HG02970 (cell line): ENCODE measurements at regions not wholly inside any gene's neighbourhood (a gene's known extent, or its start where the extent isn't known, plus 50 kb on each side); places are given as distances from the start of the nearest gene placed in this dataset.

Experiments
- ATAC-seq: cut with Tn5 transposase; IDR thresholded peaks from one replicate; pipeline ENCODE4 v1.9.1; 2021; ENCODE audit warnings: mild to moderate bottlenecking, moderate library complexity, moderate number of reproducible peaks; ENCODE audit not compliant: unreplicated experiment, low FRiP score

DNA sequence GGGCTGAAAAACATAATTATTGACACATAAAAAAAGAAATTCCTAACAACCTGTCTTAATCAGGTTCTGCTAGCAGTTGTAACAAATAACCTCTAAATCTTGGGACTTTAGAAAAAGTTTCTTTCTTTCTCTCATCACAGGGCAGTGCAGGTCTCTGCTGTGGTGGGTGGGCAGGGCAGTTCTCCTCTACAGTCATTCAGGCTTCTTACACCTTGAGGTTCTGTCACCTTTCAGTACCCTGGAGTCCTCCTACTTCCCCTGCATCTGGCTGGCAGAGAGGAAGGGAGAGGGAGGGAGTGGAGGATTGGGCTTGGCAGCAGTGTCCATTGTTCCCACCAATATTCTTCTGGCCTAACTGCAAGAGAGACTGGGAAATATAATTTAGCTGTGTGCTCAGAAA is 112.2 kb upstream of the ANKRD55 start:
- no peak for ATAC-seq

GRCh38 chr5:56344594-56344993 is 111.5 kb upstream of the ANKRD55 start:
- ATAC-seq, result no peak

DNA sequence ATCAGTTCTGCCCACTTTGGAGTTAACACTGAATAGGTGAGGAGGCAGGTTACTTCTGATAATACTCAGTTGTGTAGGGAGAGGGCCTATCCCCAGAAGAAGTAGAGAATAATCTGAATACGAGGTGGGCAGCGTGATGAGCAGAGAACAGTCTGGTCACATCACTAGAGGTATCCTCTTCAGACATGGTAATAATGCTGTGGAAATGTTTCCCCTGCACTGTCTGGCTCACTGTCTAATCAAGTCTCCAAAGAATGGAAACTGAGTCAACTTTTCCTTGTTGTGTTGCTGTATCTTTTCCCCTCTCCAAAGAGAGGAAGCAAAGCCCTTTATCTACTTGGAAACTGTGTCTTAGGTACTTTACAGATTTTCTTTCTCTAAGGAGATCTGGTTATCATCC is 110.9 kb upstream of the ANKRD55 start:
- no peak for ATAC-seq

GRCh38 chr5:56342616-56343015 is 109.5 kb upstream of the ANKRD55 start:
- ATAC-seq, result no peak

DNA sequence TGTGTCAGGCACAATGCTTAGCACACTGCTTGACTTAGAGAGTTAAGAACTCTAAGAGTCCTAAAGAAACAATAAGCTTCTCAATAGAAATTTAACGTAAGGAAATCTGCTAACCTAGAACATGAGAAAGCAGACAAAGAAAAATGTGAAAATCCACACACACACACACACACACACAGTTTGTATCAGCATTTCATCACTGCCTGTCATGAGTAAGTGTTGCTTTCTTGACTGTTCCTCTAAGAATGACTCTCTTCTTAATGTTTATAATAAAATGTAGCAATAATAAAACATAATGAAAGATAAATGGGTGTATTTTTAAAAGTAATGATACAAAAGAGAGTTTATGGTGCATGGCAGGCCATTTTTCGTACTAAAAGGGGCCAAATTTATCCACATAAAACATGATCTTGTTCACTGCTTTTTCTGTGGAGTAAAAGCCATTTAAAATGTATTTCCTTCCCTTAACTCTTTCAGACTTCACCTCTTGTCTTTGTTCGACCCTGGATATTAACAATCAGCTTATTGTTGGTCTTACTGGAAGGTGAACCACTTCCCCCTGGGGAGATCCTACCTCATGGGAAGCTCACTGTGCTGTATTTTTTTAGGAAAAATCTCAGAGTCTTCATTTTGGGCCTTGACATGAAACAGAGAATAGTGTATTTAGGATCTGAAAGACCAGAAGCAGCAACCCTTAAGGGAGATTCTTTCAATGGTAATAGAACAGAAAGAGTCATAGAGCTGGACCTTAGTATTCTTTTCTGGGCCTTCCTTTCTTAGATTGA is 107.3 kb upstream of the ANKRD55 start:
- no peak for ATAC-seq

GRCh38 chr5:56339732-56340131 is 106.6 kb upstream of the ANKRD55 start:
- ATAC-seq, result no peak

GRCh38 chr5:56337715-56338319 is 104.7 kb upstream of the ANKRD55 start:
- no peak for ATAC-seq

- no peak for ATAC-seq
Measured at GRCh38 chr5:56335212-56335611, 102.1 kb upstream of the ANKRD55 start.

- no peak for ATAC-seq
Measured at GRCh38 chr5:56330806-56331205, 97.7 kb upstream of the ANKRD55 start.

DNA sequence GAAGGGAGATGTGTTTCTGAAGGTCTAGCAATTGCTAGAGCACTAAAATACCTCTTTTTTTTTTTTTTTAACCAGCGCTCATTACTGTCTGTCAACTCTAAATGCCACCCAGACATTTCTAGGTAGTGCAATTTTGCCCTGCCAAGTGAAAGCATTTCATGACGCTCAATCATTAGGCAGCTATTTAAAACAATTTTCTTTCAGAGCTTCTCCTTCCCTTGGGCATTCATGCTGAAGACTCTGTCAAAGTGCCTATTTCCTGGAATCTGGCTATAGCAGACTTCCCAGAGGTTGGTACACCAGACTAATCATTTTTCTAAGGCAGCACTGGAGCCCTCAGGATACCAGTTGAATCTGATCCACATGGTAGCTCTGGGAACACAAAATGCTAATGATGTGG is 97.0 kb upstream of the ANKRD55 start:
- no peak for ATAC-seq

DNA sequence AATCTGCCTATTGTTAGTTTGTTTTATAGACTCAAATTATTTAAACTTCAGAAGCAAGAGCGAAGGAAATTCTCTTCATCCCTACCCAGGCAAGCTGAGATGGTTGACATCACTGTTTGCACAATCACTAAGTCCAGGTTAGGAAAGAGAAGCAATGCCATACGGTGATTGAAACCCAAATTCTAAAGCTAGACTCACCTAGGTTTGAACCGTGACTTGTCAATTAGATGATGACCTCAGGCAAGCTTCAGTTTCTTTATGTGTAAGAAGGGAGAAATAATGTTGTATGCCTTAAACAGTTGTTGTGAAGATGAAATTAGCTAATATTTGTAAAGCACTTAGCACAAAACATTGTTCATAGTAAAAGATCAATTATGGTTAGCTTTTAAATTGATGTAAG is 96.5 kb upstream of the ANKRD55 start:
- ATAC-seq, result no peak

DNA sequence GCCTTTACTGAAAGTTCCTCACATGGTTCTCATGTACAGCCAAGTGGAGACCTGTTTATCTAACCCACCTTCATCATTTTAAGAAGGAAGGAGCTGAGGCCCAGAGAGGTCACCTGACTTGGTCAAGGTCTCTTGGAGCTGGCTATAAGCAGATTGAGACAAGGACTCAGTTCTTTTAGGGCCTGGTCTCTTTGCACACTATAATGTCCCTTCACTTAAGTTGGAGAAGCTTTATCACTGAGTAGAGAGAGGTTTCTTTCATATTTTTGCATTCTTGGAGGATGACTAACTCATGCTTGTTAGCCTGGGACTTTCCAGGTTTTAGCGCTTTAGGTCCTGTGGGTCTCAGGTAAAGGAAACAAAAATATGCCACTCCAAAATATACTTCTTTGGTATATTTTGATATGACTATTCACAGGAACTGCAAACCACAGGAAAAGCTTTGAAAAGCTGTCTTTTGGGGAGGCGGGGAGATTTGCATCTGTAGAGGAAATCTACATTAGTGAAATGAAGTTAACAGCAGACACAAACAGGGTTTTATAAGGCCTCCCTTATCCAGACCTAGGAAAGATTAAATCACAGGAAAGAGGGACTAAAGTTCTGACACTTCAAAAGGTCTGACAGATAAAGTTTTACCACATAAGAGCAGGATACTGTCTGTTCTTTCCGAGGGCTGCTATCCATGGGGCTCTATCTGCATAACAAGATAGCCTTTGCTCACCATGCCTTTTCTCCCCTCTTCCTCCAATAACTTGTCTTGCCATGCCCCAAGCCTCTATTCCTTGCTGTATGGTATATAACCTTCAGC is 95.8 kb upstream of the ANKRD55 start:
- no peak for ATAC-seq

- ATAC-seq, result no peak
Measured at GRCh38 chr5:56327809-56328208, 94.7 kb upstream of the ANKRD55 start.

- no peak for ATAC-seq
Measured at GRCh38 chr5:56326770-56327169, 93.6 kb upstream of the ANKRD55 start.

GRCh38 chr5:56326116-56326515 is 93.0 kb upstream of the ANKRD55 start:
- ATAC-seq, result no peak

DNA sequence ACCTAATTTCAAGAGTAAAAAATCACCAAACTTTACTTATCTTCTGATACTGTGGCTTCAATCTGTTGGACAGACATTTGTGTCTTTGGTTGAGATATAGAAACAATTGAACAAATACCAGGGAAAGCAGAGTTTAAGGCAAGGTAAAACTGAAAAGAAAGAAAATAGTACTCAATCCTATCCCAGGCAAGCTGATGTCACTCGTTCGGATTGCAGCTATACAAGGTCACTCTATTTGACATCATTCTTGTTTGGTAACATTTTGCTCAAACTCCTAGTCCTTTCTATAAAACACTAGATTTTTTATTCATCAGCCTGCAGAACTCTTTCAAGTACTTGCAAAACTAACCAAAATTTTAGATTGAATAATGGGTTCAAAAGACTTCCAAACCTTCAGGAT is 91.9 kb upstream of the ANKRD55 start:
- ATAC-seq, result no peak

GRCh38 chr5:56323505-56323904 is 90.4 kb upstream of the ANKRD55 start:
- ATAC-seq, result no peak

GRCh38 chr5:56322592-56322991 is 89.5 kb upstream of the ANKRD55 start:
- ATAC-seq, result no peak

- no peak for ATAC-seq
Measured at GRCh38 chr5:56321236-56321881, 88.2 kb upstream of the ANKRD55 start.

- ATAC-seq, result no peak
Measured at GRCh38 chr5:56320686-56321085, 87.6 kb upstream of the ANKRD55 start.
